ENCODE measurements at regions not wholly inside any gene's neighbourhood (a gene's known extent, or its start where the extent isn't known, plus 50 kb on each side); places are given as distances from the start of the nearest gene placed in this dataset.
"Not testable (repeated sequence)": the region's sequence is repeated elsewhere in the genome, so short reads cannot be mapped to it uniquely, and the experiment has no call there.

GRCh38 chr3:81884791-81885190 lies 123.3 kb upstream of the GBE1 start:
- no peak for DNase-seq

- DNase-seq, result no peak
These were observed 115.4 kb upstream of the GBE1 start for GRCh38 chr3:81876826-81877225.

- DNase-seq, result no peak
These were observed 113.3 kb upstream of the GBE1 start for GRCh38 chr3:81874738-81875137.

- no peak for DNase-seq
These were observed 111.1 kb upstream of the GBE1 start for GRCh38 chr3:81872566-81872965.

- DNase-seq, result no peak
These were observed 110.1 kb upstream of the GBE1 start for GRCh38 chr3:81871358-81872155.

- no peak for DNase-seq
These were observed 107.9 kb upstream of the GBE1 start for GRCh38 chr3:81869382-81869781.

GRCh38 chr3:81868597-81868996 lies 107.2 kb upstream of the GBE1 start:
- DNase-seq, result no peak

- DNase-seq, result no peak
These were observed 106.4 kb upstream of the GBE1 start for GRCh38 chr3:81867875-81868274.

- not testable (repeated sequence) for DNase-seq
These were observed 103.7 kb upstream of the GBE1 start for GRCh38 chr3:81865164-81865563.

- DNase-seq, result no peak
These were observed 102.8 kb upstream of the GBE1 start for GRCh38 chr3:81864272-81864671.

GRCh38 chr3:81863756-81864155 lies 102.3 kb upstream of the GBE1 start:
- DNase-seq, result peak; percentile 48

- DNase-seq, result no peak
These were observed 100.1 kb upstream of the GBE1 start for GRCh38 chr3:81861593-81861992.

GRCh38 chr3:81859524-81859923 lies 98.1 kb upstream of the GBE1 start:
- DNase-seq, result no peak

GRCh38 chr3:81853431-81853830 lies 92.0 kb upstream of the GBE1 start:
- no peak for DNase-seq

GRCh38 chr3:81851176-81851575 lies 89.7 kb upstream of the GBE1 start:
- no peak for DNase-seq

- no peak for DNase-seq
These were observed 85.5 kb upstream of the GBE1 start for GRCh38 chr3:81846988-81847387.

GRCh38 chr3:81841540-81841939 lies 80.1 kb upstream of the GBE1 start:
- peak; percentile 25 for DNase-seq

- no peak for DNase-seq
These were observed 78.2 kb upstream of the GBE1 start for GRCh38 chr3:81839504-81840094.

GRCh38 chr3:81838457-81838856 lies 77.0 kb upstream of the GBE1 start:
- no peak for DNase-seq

- no peak for DNase-seq
These were observed 75.7 kb upstream of the GBE1 start for GRCh38 chr3:81837071-81837593.

- DNase-seq, result no peak
These were observed 68.5 kb upstream of the GBE1 start for GRCh38 chr3:81829937-81830336.

GRCh38 chr3:81829272-81829671 lies 67.8 kb upstream of the GBE1 start:
- DNase-seq, result not testable (repeated sequence)

GRCh38 chr3:81823882-81824395 lies 62.5 kb upstream of the GBE1 start:
- DNase-seq, result peak; percentile 21

GRCh38 chr3:81823086-81823485 lies 61.6 kb upstream of the GBE1 start:
- no peak for DNase-seq

Data from KG1 (cell line).